HUDEP-2 (cell line): ENCODE measurements at regions not wholly inside any gene's neighbourhood (a gene's known extent, or its start where the extent isn't known, plus 50 kb on each side); places are given as distances from the start of the nearest gene placed in this dataset.
"Not testable (repeated sequence)": the region's sequence is repeated elsewhere in the genome, so short reads cannot be mapped to it uniquely, and the experiment has no call there.

ENCODE experiments used
- DNase-seq, 76 experiments: peaks; one replicate each; lab custom pipeline; 2025; ENCODE audit not compliant: unreplicated experiment in 76 of 76; lab: John Stamatoyannopoulos, UW

DNA sequence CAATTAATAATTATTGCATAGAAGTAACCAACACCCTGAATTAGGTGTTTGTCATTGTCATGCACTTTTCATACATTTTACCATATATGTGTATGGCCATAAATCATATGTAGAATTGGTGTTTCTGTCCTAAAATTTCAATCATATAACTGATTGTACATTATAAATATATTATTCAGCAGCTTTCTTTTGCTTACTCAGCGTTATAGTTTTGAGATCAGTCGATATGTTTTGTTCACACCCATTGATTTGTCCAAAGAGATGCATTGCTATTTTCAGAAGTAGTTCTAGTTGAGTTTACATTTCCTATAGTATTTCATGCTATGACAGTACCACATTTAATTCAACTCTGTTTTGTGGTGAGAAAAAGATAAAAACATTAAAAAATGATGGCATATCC, 50.5 kb upstream of the PARP4 start:
- no peak for DNase-seq

- DNase-seq = not testable (repeated sequence)
Measured at GRCh38 chr13:24563971-24564370, 51.4 kb upstream of the PARP4 start.

- DNase-seq = no peak
Measured at GRCh38 chr13:24564881-24565280, 52.3 kb upstream of the PARP4 start.

GRCh38 chr13:24567593-24567992, 55.0 kb upstream of the PARP4 start:
- DNase-seq = not testable (repeated sequence)

GRCh38 chr13:24574847-24575246, 62.3 kb upstream of the PARP4 start:
- no peak for DNase-seq

GRCh38 chr13:24580315-24580714, 67.7 kb upstream of the PARP4 start:
- peak in 6 of 76 experiments; percentile 0 to 11 (median 2) for DNase-seq

DNA sequence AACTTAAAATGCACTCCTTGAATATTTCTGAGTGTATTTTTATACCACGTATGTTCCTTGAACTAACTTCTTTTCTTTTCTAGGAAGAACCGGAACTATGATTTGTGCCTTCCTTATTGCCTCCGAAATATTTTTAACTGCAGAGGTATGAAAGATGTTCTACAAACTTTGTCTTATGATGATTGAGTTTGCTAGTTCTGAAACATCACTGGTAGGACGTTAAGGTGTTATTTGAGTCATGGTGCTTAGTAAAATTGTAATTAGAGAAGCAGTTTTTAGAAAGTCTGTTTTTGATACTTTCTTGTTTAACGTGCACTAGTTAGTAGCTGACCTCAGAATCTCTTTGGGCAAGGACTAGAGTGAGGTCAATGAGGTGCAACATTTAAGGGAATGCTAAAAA, 69.0 kb upstream of the PARP4 start:
- not testable (repeated sequence) for DNase-seq

- peak in 16 of 76 experiments; percentile 0 to 38 (median 10) for DNase-seq
Measured at GRCh38 chr13:24591697-24592096, 79.1 kb upstream of the PARP4 start.

- DNase-seq = not testable (repeated sequence)
Measured at GRCh38 chr13:24597906-24598670, 82.1 kb upstream of the ATP12A start.

- not testable (repeated sequence) for DNase-seq
Measured at GRCh38 chr13:24599019-24599791, 81.0 kb upstream of the ATP12A start.

DNA sequence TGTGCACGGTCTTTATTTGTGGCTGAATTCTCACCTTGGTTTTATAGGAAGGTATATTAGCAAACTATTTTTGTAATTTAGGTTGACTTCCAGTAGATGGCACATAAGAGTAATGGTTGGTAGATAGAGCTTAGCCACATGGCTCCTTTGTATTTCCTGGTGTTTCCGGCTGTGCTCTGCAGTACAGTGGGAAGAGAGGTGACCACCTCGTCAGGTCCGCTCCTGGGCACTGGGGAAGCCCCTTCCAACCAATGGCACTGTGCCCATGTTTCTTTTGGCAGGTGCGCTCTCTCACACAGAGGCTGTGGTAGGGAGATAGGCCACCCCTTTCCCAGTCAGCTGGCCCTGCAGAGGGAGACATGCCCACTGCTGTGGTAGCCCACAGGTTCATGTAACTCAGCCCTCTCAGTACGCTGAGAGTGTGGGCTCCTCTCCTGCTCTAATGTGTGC, 74.3 kb upstream of the ATP12A start:
- peak in 35 of 76 experiments; percentile 3 to 64 (median 21) for DNase-seq

DNA sequence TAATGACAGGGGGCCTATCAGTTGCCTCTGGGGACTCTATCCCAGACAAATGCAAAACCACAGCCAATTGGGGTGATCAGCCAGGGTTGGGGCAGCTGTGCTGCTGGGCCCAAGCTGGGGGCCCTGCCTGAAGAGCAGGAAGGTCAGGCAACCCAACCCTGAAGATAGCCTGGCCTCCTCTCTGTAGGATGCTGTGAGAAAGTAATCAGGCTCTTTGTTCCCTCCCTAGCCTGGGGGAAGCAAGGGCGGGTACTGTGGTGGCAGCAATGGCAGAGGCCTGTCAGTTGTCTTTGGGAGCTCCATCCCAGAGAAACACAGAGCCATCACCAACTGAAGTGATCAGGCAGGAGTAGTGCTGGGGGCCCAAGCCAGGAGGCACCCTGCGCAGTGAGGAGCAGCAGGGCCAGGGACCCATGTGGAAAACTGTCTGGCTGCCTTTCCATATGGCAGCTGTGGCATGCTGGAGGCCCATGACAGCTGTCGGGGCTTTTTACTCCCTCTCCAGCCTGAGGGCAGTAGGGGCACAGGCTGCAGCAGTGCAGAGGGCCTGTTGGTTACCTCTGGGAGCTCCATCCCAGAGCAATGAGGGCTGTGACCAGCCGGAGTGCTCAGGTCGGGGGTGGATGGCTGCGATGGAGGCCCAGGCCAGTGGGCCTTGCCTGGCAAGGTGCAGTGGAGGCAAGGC, 73.6 kb upstream of the ATP12A start:
- DNase-seq = no peak

GRCh38 chr13:24610956-24611355, 69.3 kb upstream of the ATP12A start:
- DNase-seq = no peak

DNA sequence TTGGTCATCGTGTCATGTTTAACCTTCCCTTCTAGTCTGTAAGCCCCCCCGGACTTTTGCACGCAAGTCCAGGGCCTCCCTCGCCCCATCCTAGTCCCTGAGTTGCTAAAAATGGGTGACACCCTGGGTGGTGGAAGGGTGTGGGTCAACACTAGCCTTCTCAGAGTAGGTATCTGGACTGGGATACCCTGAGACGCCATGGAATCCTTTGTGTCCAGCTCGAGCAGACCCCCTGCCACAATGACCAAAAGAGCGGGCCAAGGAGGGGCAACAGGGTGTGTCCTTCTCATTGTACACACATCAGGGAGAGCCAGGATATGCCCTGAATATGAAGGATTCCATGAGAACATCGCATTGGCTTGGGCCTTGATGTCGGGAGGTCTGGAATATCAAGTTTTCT, 67.5 kb upstream of the ATP12A start:
- DNase-seq = no peak

DNA sequence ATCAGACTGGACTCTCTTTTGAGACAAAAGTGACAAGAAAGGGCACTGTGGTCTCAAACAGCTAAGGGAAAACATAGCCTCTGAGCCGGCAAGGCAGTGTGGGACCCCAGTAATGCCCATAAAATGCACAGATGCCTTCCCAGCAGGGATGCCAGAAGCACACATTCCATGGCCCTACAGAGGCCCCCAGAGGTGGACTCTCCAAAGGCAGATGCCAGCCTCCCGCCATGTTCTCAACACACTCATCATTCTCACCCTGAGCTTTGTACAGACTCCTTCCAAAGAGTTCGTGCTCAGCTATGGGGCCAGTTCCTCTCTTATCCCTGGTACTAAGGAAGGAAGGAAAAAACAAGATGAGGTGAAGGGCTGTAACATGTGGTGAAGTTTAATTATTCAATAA, 67.1 kb upstream of the ATP12A start:
- DNase-seq = no peak

GRCh38 chr13:24613755-24614154, 66.5 kb upstream of the ATP12A start:
- no peak for DNase-seq

GRCh38 chr13:24614306-24615080, 65.7 kb upstream of the ATP12A start:
- no peak for DNase-seq

DNA sequence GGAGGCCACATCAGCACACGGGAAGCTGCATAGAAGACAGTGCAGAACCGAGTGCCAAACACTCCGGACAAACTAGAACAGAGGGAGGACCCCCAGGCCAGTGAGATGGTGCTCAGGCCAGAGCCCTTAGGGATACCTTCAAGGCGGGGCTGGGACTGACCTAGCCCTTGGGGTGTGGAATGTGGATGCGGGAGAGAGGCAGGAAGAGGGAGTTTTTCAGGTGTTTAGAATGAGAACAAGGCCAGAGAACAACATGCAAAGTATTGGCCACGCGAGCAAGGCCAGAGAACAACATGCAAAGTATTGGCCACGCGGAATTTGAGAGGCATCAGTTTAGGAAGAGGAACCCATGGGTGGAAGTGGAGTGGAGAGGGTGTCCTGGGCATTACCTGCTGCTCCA, 65.1 kb upstream of the ATP12A start:
- DNase-seq = no peak

- DNase-seq = no peak
Measured at GRCh38 chr13:24615911-24616472, 64.2 kb upstream of the ATP12A start.

DNA sequence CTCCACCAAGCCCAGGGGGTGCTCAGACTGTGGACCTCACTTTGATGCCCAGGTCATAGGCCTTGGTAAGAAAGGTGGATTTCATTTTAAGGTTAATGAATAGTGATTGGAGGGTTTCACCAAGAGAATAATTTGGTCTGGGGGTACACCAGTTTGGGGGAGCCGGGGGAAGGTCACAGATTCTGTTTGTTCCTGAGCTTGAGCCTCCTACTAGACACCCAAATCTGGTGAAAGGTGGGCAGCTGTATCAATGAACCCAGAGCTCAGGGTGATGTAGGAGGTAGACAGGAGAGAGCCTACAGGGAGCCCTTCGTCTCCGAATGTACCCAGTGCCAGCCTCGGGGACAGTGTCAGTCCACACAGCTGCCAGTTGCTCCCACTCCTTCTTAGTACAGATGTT, 63.7 kb upstream of the ATP12A start:
- no peak for DNase-seq
